ENCODE measurements at regions not wholly inside any gene's neighbourhood (a gene's known extent, or its start where the extent isn't known, plus 50 kb on each side); places are given as distances from the start of the nearest gene placed in this dataset.

DNA sequence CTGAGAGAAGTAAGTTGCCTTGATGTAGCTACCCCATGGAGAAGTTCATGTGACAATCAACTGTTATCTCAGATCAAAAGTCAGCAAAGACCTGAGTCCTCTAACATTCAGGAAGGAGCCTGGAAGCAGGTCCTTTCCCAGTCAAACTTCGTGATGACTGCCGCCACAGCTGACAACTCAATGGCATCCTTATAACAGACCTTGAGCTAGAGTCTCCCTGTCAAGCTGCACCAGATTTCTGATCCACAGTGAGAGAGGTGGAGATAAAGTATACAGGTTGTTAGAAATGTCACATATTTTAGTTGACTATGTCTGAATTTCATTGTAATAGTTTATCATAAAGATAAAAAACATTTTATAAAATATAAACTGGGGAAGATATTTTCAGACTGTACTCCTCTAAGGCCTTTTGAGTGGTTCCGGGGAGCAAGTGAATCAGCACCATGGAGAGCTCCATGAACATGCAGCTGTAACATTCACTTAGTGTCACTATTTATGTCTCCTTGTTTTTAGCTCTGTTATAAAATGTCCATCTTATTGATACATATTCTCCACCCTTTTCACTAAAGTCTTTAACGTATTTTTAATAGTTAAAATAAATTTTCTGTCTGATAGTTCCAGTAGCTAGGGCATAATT, 1653.5 kb upstream of the AGA start:
- TF ChIP-seq POLR2AphosphoS5 (IDR thresholded peaks at IDR 0.05) (no peak), POLR2A (IDR thresholded peaks at IDR 0.05; ENCODE audit: low read depth) (no peak)
- TF ChIP-seq, protein P1, sequence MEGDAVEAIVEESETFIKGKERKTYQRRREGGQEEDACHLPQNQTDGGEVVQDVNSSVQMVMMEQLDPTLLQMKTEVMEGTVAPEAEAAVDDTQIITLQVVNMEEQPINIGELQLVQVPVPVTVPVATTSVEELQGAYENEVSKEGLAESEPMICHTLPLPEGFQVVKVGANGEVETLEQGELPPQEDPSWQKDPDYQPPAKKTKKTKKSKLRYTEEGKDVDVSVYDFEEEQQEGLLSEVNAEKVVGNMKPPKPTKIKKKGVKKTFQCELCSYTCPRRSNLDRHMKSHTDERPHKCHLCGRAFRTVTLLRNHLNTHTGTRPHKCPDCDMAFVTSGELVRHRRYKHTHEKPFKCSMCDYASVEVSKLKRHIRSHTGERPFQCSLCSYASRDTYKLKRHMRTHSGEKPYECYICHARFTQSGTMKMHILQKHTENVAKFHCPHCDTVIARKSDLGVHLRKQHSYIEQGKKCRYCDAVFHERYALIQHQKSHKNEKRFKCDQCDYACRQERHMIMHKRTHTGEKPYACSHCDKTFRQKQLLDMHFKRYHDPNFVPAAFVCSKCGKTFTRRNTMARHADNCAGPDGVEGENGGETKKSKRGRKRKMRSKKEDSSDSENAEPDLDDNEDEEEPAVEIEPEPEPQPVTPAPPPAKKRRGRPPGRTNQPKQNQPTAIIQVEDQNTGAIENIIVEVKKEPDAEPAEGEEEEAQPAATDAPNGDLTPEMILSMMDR (IDR thresholded peaks at IDR 0.05): no peak

Measured in esophagus muscularis mucosa (tissue), 3 donors.